Neural cell (in vitro differentiated cells): ENCODE measurements at regions not wholly inside any gene's neighbourhood (a gene's known extent, or its start where the extent isn't known, plus 50 kb on each side); places are given as distances from the start of the nearest gene placed in this dataset.

Experiments used
- H2AFZ ChIP-seq: fragments of 200-600, 300-800 bp; sonication (generic), shearing (Covaris generic); 2 replicates; pipeline ENCODE4 v1.6.0; 2014; ENCODE audit warnings: low read depth, mild to moderate bottlenecking, antibody characterized with exemption, low read length, moderate library complexity
- H3F3A ChIP-seq: fragments of 200-600 bp; shearing (Covaris generic); 2 replicates; pipeline ENCODE4 v1.6.1; 2016; ENCODE audit warnings: mild to moderate bottlenecking, moderate library complexity, mixed read lengths, antibody characterized with exemption, low read length; ENCODE audit not compliant: insufficient read depth, poor library complexity, severe bottlenecking
- H3K27ac ChIP-seq: fragments of 200-600, 300-800 bp; sonication (generic), shearing (Covaris generic); 2 replicates; pipeline ENCODE4 v1.5.1; 2014; ENCODE audit warnings: mild to moderate bottlenecking, low read length, moderate library complexity
- H3K27me3 ChIP-seq: fragments of 300-800, 200-600 bp; sonication (generic), shearing (Covaris generic); 2 replicates; pipeline ENCODE4 v1.6.0; 2014; ENCODE audit warnings: mild to moderate bottlenecking, low read depth, low read length, moderate library complexity; ENCODE audit not compliant: insufficient read depth
- H3K36me3 ChIP-seq: fragments of 300-800, 200-600 bp; sonication (generic), shearing (Covaris generic); 2 replicates; pipeline ENCODE4 v1.5.1; 2014; ENCODE audit warnings: mild to moderate bottlenecking, antibody characterized with exemption, low read length, moderate library complexity; ENCODE audit not compliant: insufficient read depth
- H3K4me2 ChIP-seq: fragments of 300-800, 200-600 bp; sonication (generic), shearing (Covaris generic); 2 replicates; pipeline ENCODE4 v1.6.0; 2014; ENCODE audit warnings: mild to moderate bottlenecking, low read length
- H3K4me3 ChIP-seq: fragments of 300-800, 200-600 bp; sonication (generic), shearing (Covaris generic); 2 replicates; pipeline ENCODE4 v1.5.1; 2014; ENCODE audit warnings: mild to moderate bottlenecking, low read length, moderate library complexity
- H3K79me2 ChIP-seq: fragments of 200-600 bp; shearing (Covaris generic); replicated peaks from 2 replicates; pipeline ENCODE4 v1.6.0; 2014; ENCODE audit warnings: mild to moderate bottlenecking, low read length, moderate library complexity; ENCODE audit not compliant: insufficient read depth
- H3K9ac ChIP-seq: fragments of 300-800, 200-600 bp; sonication (generic), shearing (Covaris generic); 2 replicates; pipeline ENCODE4 v1.6.1; 2016; ENCODE audit warnings: mild to moderate bottlenecking, low read length, mixed read lengths
- H3K9me2 ChIP-seq: fragments of 200-600 bp; shearing (Covaris generic); 2 replicates; pipeline ENCODE4 v1.6.1; 2016; ENCODE audit warnings: mild to moderate bottlenecking, low read length, mixed read lengths; ENCODE audit not compliant: insufficient read depth
- H3K9me3 ChIP-seq: fragments of 200-600, 300-800 bp; sonication (generic), shearing (Covaris generic); 2 replicates; pipeline ENCODE4 v1.6.1; 2016; ENCODE audit warnings: mild to moderate bottlenecking, mixed run types, low read length, moderate library complexity, mixed read lengths
- H4K20me1 ChIP-seq: fragments of 200-600 bp; shearing (Covaris generic); 2 replicates; pipeline ENCODE4 v1.6.1; 2016; ENCODE audit warnings: mild to moderate bottlenecking, mixed run types; ENCODE audit not compliant: insufficient read depth
- EP300 ChIP-seq: fragments of 450-650 bp; conservative IDR thresholded peaks from 2 replicates; pipeline ENCODE4 v1.6.1; 2014; ENCODE audit warnings: antibody characterized with exemption, mild to moderate bottlenecking, moderate library complexity; ENCODE audit not compliant: poor library complexity, severe bottlenecking
- EZH2 ChIP-seq: fragments of 200-600, 300-800 bp; shearing (Covaris generic), sonication (generic); IDR thresholded peaks from 2 replicates; pipeline ENCODE4 v1.6.1; 2014; ENCODE audit warnings: antibody characterized with exemption, low read length, borderline replicate concordance, mild to moderate bottlenecking; ENCODE audit not compliant: insufficient read depth, poor library complexity, severe bottlenecking
- MXI1 ChIP-seq: fragments of 450-650 bp; conservative IDR thresholded peaks from 2 replicates; pipeline ENCODE4 v1.6.1; 2014; ENCODE audit warnings: antibody characterized with exemption, mild to moderate bottlenecking; ENCODE audit not compliant: poor library complexity, severe bottlenecking
- POLR2AphosphoS5 ChIP-seq: IDR thresholded peaks from 2 replicates; pipeline ENCODE4 v1.6.1; 2012
- RAD21 ChIP-seq: fragments of 450-650 bp; conservative IDR thresholded peaks from 2 replicates; pipeline ENCODE4 v1.6.1; 2014; ENCODE audit warnings: antibody characterized with exemption, mild to moderate bottlenecking, moderate library complexity
- SMC3 ChIP-seq: fragments of 450-650 bp; conservative IDR thresholded peaks from 2 replicates; pipeline ENCODE4 v1.6.1; 2014; ENCODE audit warnings: antibody characterized with exemption, mild to moderate bottlenecking, moderate library complexity; ENCODE audit not compliant: poor library complexity
- TAF1 ChIP-seq: IDR thresholded peaks from 2 replicates; pipeline ENCODE4 v1.6.1; 2012; ENCODE audit warnings: low read depth
- TF ChIP-seq, protein P1 (sequence below): IDR thresholded peaks from 2 replicates; pipeline ENCODE4 v1.6.1; 2012; ENCODE audit warnings: borderline replicate concordance
- TF ChIP-seq, protein P2 (sequence below): fragments of 450-650 bp; IDR thresholded peaks from 2 replicates; pipeline ENCODE4 v1.5.1; 2014; ENCODE audit warnings: antibody characterized with exemption, mild to moderate bottlenecking, moderate library complexity; ENCODE audit not compliant: poor library complexity, severe bottlenecking

DNA sequence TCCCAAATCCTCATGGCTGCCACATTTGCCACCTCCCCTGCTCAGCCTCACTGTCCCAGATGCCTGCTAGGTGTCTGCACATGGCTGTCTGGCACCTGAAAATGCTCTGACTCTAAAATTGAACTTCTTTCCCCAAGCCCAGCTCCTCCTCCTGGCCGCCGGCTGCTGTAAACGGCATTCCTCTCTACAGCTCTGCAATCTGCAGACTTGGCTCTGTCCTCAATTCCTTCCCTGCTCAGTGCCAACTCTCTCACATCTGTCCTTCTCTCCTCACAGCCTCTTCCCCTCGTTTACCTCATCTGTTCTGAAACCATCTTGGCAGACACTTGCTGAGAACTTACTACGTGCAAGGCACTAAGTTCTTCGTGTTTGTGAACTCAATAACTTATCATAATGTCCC is 169.4 kb upstream of the SYT13 start:
- H3K27ac ChIP-seq = no peak overlapping the region
- no peak overlapping the region for H3K4me3 ChIP-seq
- H3K27me3 ChIP-seq = no peaks in the 10 kb centered on the region
- TF ChIP-seq EP300 (no peak), TAF1 (no peak), POLR2AphosphoS5 (no peak), RAD21 (no peak), EZH2 (no peak), MXI1 (no peak), SMC3 (no peak)
- TF ChIP-seq, protein P1, sequence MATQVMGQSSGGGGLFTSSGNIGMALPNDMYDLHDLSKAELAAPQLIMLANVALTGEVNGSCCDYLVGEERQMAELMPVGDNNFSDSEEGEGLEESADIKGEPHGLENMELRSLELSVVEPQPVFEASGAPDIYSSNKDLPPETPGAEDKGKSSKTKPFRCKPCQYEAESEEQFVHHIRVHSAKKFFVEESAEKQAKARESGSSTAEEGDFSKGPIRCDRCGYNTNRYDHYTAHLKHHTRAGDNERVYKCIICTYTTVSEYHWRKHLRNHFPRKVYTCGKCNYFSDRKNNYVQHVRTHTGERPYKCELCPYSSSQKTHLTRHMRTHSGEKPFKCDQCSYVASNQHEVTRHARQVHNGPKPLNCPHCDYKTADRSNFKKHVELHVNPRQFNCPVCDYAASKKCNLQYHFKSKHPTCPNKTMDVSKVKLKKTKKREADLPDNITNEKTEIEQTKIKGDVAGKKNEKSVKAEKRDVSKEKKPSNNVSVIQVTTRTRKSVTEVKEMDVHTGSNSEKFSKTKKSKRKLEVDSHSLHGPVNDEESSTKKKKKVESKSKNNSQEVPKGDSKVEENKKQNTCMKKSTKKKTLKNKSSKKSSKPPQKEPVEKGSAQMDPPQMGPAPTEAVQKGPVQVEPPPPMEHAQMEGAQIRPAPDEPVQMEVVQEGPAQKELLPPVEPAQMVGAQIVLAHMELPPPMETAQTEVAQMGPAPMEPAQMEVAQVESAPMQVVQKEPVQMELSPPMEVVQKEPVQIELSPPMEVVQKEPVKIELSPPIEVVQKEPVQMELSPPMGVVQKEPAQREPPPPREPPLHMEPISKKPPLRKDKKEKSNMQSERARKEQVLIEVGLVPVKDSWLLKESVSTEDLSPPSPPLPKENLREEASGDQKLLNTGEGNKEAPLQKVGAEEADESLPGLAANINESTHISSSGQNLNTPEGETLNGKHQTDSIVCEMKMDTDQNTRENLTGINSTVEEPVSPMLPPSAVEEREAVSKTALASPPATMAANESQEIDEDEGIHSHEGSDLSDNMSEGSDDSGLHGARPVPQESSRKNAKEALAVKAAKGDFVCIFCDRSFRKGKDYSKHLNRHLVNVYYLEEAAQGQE = no peak
- TF ChIP-seq, protein P2, sequence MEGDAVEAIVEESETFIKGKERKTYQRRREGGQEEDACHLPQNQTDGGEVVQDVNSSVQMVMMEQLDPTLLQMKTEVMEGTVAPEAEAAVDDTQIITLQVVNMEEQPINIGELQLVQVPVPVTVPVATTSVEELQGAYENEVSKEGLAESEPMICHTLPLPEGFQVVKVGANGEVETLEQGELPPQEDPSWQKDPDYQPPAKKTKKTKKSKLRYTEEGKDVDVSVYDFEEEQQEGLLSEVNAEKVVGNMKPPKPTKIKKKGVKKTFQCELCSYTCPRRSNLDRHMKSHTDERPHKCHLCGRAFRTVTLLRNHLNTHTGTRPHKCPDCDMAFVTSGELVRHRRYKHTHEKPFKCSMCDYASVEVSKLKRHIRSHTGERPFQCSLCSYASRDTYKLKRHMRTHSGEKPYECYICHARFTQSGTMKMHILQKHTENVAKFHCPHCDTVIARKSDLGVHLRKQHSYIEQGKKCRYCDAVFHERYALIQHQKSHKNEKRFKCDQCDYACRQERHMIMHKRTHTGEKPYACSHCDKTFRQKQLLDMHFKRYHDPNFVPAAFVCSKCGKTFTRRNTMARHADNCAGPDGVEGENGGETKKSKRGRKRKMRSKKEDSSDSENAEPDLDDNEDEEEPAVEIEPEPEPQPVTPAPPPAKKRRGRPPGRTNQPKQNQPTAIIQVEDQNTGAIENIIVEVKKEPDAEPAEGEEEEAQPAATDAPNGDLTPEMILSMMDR = no peak
- no peaks in the 10 kb centered on the region for H3K36me3 ChIP-seq
- no peak overlapping the region for H2AFZ ChIP-seq
- no peak overlapping the region for H3K4me2 ChIP-seq
- H4K20me1 ChIP-seq = no peaks in the 10 kb centered on the region
- no peaks in the 10 kb centered on the region for H3K79me2 ChIP-seq
- no peaks in the 10 kb centered on the region for H3K9me2 ChIP-seq
- no peaks in the 10 kb centered on the region for H3K9me3 ChIP-seq
- no peaks in the 10 kb centered on the region for H3F3A ChIP-seq
- no peak overlapping the region for H3K9ac ChIP-seq

DNA sequence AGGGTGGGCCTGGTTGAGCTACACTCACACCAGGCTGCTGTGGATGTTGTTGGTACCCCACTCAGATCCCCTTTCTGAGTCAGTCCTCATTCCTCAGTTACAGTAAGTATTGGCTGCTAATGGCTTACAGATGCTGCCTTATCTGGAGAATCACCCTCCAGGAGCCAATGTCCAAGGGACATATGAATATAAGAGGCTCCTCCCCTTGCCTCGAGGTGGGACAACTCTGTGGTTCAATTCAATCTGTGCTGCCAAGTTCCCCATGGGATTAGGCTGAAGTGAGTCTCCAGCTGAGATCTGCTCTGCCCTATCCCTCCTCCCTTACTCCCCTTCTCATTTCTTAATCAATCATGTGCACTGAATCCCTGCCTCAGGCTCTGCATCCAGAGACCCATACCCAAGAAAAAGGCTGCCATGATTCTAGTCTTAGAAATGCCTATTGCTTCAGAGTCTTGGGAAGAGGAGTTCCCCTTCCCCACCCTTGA is 168.8 kb upstream of the SYT13 start:
- H3K4me2 ChIP-seq = no peak overlapping the region
- H3K27ac ChIP-seq = no peak overlapping the region
- TF ChIP-seq RAD21 = no peak
- no peaks in the 10 kb centered on the region for H3K79me2 ChIP-seq
- no peaks in the 10 kb centered on the region for H4K20me1 ChIP-seq
- H3K9me2 ChIP-seq = no peaks in the 10 kb centered on the region
- no peak overlapping the region for H3K9ac ChIP-seq
- H3F3A ChIP-seq = no peaks in the 10 kb centered on the region
- no peak overlapping the region for H2AFZ ChIP-seq
- no peak overlapping the region for H3K4me3 ChIP-seq
- H3K36me3 ChIP-seq = no peaks in the 10 kb centered on the region
- H3K9me3 ChIP-seq = no peaks in the 10 kb centered on the region
- no peaks in the 10 kb centered on the region for H3K27me3 ChIP-seq

DNA sequence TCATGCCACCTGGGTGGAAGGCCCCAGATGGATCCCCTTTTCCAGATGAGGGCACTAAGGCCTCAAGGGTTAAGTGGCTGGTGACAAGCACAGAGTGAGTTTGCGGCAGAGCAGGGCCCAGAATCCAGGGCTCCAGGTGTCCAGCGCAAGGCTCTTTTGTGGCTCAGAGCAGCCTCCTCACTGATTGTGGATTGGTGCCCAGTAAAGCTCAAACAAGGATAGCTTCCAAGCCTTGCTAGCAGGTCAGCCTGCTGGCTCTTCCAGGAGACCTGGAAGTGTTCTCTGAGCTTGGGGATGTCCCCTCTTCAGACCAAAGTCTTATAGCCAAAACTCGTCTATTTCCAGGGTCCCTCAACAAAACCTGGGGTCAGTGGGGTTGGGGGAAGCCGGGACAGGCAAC is 167.6 kb upstream of the SYT13 start:
- H3K9me2 ChIP-seq = no peaks in the 10 kb centered on the region
- H3K79me2 ChIP-seq = no peaks in the 10 kb centered on the region
- no peak overlapping the region for H3K9ac ChIP-seq
- H3K4me2 ChIP-seq = no peak overlapping the region
- no peaks in the 10 kb centered on the region for H3K36me3 ChIP-seq
- H3K4me3 ChIP-seq = no peak overlapping the region
- H2AFZ ChIP-seq = no peak overlapping the region
- H3K9me3 ChIP-seq = no peaks in the 10 kb centered on the region
- H4K20me1 ChIP-seq = no peaks in the 10 kb centered on the region
- H3K27me3 ChIP-seq = no peaks in the 10 kb centered on the region
- H3F3A ChIP-seq = no peaks in the 10 kb centered on the region
- TF ChIP-seq SMC3 = no peak
- TF ChIP-seq, protein P2 = no peak
- no peak overlapping the region for H3K27ac ChIP-seq
